22Rv1 (cell line): ENCODE measurements at regions not wholly inside any gene's neighbourhood (a gene's known extent, or its start where the extent isn't known, plus 50 kb on each side); places are given as distances from the start of the nearest gene placed in this dataset.

ENCODE experiments used
- ZFX ChIP-seq: fragments of 450-650 bp; IDR thresholded peaks from 2 replicates; pipeline ENCODE4 v1.6.1; 2017; ENCODE audit warnings: antibody characterized with exemption, borderline replicate concordance
- TF ChIP-seq, protein P1 (sequence below): fragments of 450-650 bp; IDR thresholded peaks from 2 replicates; pipeline ENCODE4 v1.5.1; 2017; ENCODE audit warnings: mild to moderate bottlenecking

DNA sequence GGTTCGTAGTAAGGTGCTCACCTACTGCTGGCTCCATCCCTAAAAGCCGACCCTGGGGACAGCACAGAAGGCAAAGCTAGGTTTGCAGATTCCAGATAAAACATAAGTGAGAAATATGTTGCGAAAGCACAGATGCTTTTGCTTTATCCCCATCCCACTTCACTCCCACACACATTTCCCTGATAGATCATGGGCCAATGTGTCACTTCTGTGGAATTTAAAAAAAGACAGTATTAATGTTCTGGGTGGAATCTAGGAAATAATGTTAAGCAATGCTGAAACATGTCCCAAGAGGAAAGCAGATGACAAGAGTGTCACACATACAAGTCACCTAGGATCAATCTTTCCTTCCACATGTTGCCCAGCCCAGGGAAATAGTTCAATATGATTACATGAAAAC lies 661.0 kb upstream of the MIR17HG start:
- TF ChIP-seq, protein P1, sequence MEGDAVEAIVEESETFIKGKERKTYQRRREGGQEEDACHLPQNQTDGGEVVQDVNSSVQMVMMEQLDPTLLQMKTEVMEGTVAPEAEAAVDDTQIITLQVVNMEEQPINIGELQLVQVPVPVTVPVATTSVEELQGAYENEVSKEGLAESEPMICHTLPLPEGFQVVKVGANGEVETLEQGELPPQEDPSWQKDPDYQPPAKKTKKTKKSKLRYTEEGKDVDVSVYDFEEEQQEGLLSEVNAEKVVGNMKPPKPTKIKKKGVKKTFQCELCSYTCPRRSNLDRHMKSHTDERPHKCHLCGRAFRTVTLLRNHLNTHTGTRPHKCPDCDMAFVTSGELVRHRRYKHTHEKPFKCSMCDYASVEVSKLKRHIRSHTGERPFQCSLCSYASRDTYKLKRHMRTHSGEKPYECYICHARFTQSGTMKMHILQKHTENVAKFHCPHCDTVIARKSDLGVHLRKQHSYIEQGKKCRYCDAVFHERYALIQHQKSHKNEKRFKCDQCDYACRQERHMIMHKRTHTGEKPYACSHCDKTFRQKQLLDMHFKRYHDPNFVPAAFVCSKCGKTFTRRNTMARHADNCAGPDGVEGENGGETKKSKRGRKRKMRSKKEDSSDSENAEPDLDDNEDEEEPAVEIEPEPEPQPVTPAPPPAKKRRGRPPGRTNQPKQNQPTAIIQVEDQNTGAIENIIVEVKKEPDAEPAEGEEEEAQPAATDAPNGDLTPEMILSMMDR, result no peak
- no peak for TF ChIP-seq ZFX
